Spleen (tissue), 7 donors: ENCODE measurements at regions not wholly inside any gene's neighbourhood (a gene's known extent, or its start where the extent isn't known, plus 50 kb on each side); places are given as distances from the start of the nearest gene placed in this dataset.

ENCODE experiments used
- CTCF ChIP-seq, 11 experiments: fragments of 200-600 bp in 7 of 11; fragments of 450-650 bp in 4 of 11; sonication (generic) in 4 of 11; IDR thresholded peaks in 8 of 11; conservative IDR thresholded peaks in 3 of 11; 1 replicate in 7 of 11; 2 replicates in 4 of 11; pipeline versions ENCODE4 v1.4.0 to v1.8.0; 2016 to 2021; ENCODE audit warnings: antibody characterized with exemption in 11 of 11, inconsistent platforms in 4 of 11, mild to moderate bottlenecking in 1 of 11
- POLR2A ChIP-seq, 3 donors: fragments of 450-650 bp; IDR thresholded peaks; one replicate each; pipeline ENCODE4 v1.5.1; 2017; ENCODE audit warnings: antibody characterized with exemption in 3 of 3, mild to moderate bottlenecking in 1 of 3
- POLR2AphosphoS5 ChIP-seq, 3 donors: sonication (generic); formaldehyde crosslinking; IDR thresholded peaks; one replicate each; pipeline ENCODE4 v1.5.1; 2017; ENCODE audit warnings: antibody characterized with exemption in 3 of 3
- donor health status: DM: no; HTN: no; CAD: no; lungs with moderate emphysema.
- donor health status: DM: no; HTN: no; CAD: no.
- donor health status: DM: no; HTN: no; CAD: no.

- TF ChIP-seq CTCF (IDR thresholded peaks at IDR 0.05 in 8 of 11, conservative IDR thresholded peaks at IDR 0.05 in 3 of 11) (no peak), POLR2A (IDR thresholded peaks at IDR 0.05) (no peak), POLR2AphosphoS5 (IDR thresholded peaks at IDR 0.05) (no peak)
Observed at GRCh38 chr9:81047280-81047679, 642.1 kb downstream of the TLE1 start.
